Kidney (tissue), 13 donors: ENCODE measurements at regions not wholly inside any gene's neighbourhood (a gene's known extent, or its start where the extent isn't known, plus 50 kb on each side); places are given as distances from the start of the nearest gene placed in this dataset.

ENCODE experiments used
- DNase-seq, 5 donors: peaks; one replicate each; pipeline ENCODE4 v3.0.0-alpha.2; 2013 to 2020
- FAIRE-seq: peaks from 2 replicates; lab custom pipeline; 2012; peaks lifted over from hg19 to GRCh38; lab: Jason Lieb, UNC
- H3K27ac ChIP-seq, 2 donors: one replicate each; pipeline ENCODE4 v1.7.0; 2013; ENCODE audit warnings: low read depth in 2 of 2, low read length in 2 of 2, inconsistent platforms in 1 of 2
- H3K27me3 ChIP-seq: one replicate; pipeline ENCODE4 v1.7.1; 2013; ENCODE audit warnings: low read length, inconsistent platforms; ENCODE audit not compliant: control insufficient read depth, insufficient read depth
- H3K36me3 ChIP-seq, 3 donors: one replicate each; pipeline versions ENCODE4 v1.7.0 to v1.7.1; 2013; ENCODE audit warnings: low read length in 3 of 3, control low read depth in 1 of 3, inconsistent platforms in 1 of 3; ENCODE audit not compliant: insufficient read depth in 3 of 3, control insufficient read depth in 2 of 3
- H3K4me1 ChIP-seq, 3 donors: one replicate each; pipeline versions ENCODE4 v1.7.0 to v1.7.1; 2013; ENCODE audit warnings: low read length in 3 of 3, inconsistent platforms in 1 of 3, low read depth in 1 of 3; ENCODE audit not compliant: control insufficient read depth in 2 of 3, insufficient read depth in 2 of 3
- H3K4me3 ChIP-seq, 3 donors: one replicate each; pipeline versions ENCODE4 v1.7.0 to v1.8.1; 2013; ENCODE audit warnings: low read length in 3 of 3, control low read depth in 1 of 3, inconsistent platforms in 1 of 3
- H3K9ac ChIP-seq, 3 donors: one replicate each; pipeline versions ENCODE4 v1.7.0 to v1.7.1; 2013; ENCODE audit warnings: low read length in 3 of 3, control low read depth in 1 of 3, inconsistent platforms in 1 of 3
- H3K9me3 ChIP-seq, 3 donors: one replicate each; pipeline versions ENCODE4 v1.7.0 to v1.7.1; 2013; ENCODE audit warnings: low read length in 3 of 3, control low read depth in 1 of 3, inconsistent platforms in 1 of 3; ENCODE audit not compliant: control insufficient read depth in 2 of 3, insufficient read depth in 1 of 3
- intact Hi-C: fragments of 100-400 bp; cut with DNase I; formaldehyde crosslinking; loops from one replicate; pipeline ENCODE4 v1.11.1; 2022
- TF ChIP-seq, protein P1 (sequence below): IDR thresholded peaks from 3 replicates; pipeline ENCODE4 v1.5.1; 2012; ENCODE audit warnings: mild to moderate bottlenecking, moderate library complexity, borderline replicate concordance; ENCODE audit not compliant: insufficient read depth; ENCODE audit errors: extremely low read depth
- donor health status: control.
- donor health status: control.
- donor health status: control.
- donor health status: control.
- donor health status: control.
- donor health status: DM: yes; HTN: yes; CAD: no.
- donor health status: Normal renal cell carcinoma (clear cell type).

DNA sequence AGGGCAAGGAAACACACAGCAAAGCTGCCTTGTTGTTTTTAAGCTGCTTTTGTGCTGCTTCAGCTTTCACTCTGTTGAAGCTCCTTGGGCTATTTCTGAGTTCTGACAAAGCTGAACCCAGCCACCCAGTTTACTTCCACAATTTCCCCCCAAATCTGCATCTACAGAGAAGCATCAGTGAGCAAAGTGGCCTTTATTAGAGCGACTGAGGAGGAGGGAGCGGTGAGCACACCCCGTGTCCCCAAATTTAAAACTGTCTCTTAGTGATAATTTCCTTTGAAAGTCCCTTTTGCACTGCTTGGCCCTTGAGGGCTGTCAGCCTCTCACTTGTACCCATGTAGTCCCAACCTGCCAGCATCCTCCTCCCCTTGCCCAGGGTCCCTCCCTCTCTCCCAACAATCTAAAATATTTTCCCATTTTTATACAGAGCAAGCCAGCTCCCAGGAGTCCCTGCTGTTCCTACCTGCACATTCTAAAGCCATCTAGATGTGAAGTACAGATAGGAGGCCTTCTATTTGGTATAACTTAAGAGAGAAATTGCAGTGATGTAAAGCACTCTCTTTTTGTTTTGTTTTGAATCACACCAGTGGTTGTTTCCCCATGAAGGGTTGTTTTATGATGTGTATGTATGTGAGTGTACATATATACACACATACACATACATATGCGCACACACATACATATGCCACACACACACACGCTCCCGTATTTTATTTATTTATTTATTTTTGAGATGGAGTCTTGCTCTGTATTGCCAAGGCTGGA is 313.5 kb downstream of the TLE4 start:
- H3K27ac ChIP-seq = no peak overlapping the region
- FAIRE-seq (no peak), DNase-seq (no peak)
- intact Hi-C loops = no loop called here
- H3K4me1 ChIP-seq = no peaks in the 10 kb centered on the region
- no peak overlapping the region for H3K9ac ChIP-seq
- H3K4me3 ChIP-seq = no peak overlapping the region
- no peaks in the 10 kb centered on the region for H3K9me3 ChIP-seq
- no peaks in the 10 kb centered on the region for H3K27me3 ChIP-seq
- TF ChIP-seq, protein P1, sequence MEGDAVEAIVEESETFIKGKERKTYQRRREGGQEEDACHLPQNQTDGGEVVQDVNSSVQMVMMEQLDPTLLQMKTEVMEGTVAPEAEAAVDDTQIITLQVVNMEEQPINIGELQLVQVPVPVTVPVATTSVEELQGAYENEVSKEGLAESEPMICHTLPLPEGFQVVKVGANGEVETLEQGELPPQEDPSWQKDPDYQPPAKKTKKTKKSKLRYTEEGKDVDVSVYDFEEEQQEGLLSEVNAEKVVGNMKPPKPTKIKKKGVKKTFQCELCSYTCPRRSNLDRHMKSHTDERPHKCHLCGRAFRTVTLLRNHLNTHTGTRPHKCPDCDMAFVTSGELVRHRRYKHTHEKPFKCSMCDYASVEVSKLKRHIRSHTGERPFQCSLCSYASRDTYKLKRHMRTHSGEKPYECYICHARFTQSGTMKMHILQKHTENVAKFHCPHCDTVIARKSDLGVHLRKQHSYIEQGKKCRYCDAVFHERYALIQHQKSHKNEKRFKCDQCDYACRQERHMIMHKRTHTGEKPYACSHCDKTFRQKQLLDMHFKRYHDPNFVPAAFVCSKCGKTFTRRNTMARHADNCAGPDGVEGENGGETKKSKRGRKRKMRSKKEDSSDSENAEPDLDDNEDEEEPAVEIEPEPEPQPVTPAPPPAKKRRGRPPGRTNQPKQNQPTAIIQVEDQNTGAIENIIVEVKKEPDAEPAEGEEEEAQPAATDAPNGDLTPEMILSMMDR = no peak
- no peaks in the 10 kb centered on the region for H3K36me3 ChIP-seq

DNA sequence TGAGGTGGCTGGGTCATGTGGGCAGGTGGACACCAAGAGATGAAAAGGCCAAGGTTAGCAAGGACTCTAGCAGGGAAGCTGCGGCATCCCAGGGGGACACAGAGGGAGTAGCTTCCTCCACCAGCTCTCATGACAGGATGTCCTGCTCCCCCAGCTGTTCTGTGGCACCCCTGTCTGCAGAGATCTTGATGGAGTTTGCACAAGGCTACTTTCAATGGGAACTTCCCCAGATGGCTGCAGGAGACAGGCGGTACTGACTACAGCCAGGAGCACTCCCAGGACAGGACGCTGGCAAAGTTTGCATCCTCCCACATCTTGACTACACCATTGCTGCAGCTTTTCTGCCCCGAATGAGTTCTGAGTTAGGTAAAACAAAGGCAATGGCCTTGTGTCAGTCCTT is 312.8 kb downstream of the TLE4 start:
- H3K27ac ChIP-seq = no peak overlapping the region
- no peak for FAIRE-seq
- H3K9ac ChIP-seq = no peak overlapping the region

DNA sequence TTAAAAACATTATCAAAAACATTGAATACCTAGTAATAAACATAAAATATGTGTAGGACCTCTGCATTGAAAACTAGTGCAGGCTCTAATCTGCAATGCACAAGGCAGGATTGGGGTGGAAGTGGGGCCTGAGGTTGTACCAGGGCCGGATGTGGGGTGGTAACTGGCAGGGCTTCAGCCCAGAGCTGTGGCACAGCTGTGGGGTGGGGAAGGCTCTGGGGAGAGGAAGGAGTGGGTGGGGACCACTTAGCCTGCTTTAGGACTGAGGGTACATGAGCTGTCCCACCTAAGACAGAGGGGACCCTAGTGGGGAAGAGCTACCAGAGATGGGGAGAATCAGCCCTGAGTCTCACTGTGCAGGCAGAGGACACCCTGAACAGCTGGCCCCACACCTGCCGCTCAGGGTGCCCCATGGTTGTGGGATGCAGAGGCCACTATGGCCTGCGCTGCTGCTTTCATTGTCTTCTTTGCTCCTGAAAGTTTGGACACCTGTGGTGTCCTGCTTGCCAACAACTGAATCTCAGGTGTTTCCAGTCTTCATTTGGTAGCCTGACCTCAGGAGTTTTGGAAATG is 311.4 kb downstream of the TLE4 start:
- intact Hi-C loops = no loop called here
- no peak overlapping the region for H3K4me3 ChIP-seq
- H3K27ac ChIP-seq = no peak overlapping the region
- H3K27me3 ChIP-seq = no peaks in the 10 kb centered on the region
- H3K4me1 ChIP-seq = no peaks in the 10 kb centered on the region
- TF ChIP-seq, protein P1 = no peak
- H3K9me3 ChIP-seq = no peaks in the 10 kb centered on the region
- DNase-seq (peak in 1 of 5 donors; percentile 70), FAIRE-seq (no peak)
- H3K36me3 ChIP-seq = no peaks in the 10 kb centered on the region
- no peak overlapping the region for H3K9ac ChIP-seq

More for the DNA sequence above, 312.8 kb downstream of the TLE4 start:
- Histone ChIP-seq H3K4me3 (no peak overlapping the region), H3K36me3 (no peaks in the 10 kb centered on the region), H3K27me3 (no peaks in the 10 kb centered on the region), H3K9me3 (no peaks in the 10 kb centered on the region), H3K4me1 (no peaks in the 10 kb centered on the region)
- DNase-seq = no peak
- TF ChIP-seq, protein P1 = no peak
- intact Hi-C loops = no loop called here
